HG02588 (cell line): ENCODE measurements at regions not wholly inside any gene's neighbourhood (a gene's known extent, or its start where the extent isn't known, plus 50 kb on each side); places are given as distances from the start of the nearest gene placed in this dataset.
A peak's percentile ranks its signal among the peaks of the same experiment; 100 is the strongest.
"Not testable (repeated sequence)": the region's sequence is repeated elsewhere in the genome, so short reads cannot be mapped to it uniquely, and the experiment has no call there.

ENCODE experiments used
- ATAC-seq: cut with Tn5 transposase; IDR thresholded peaks from one replicate; pipeline ENCODE4 v1.9.1; 2021; ENCODE audit warnings: mild to moderate bottlenecking, moderate library complexity; ENCODE audit not compliant: unreplicated experiment

DNA sequence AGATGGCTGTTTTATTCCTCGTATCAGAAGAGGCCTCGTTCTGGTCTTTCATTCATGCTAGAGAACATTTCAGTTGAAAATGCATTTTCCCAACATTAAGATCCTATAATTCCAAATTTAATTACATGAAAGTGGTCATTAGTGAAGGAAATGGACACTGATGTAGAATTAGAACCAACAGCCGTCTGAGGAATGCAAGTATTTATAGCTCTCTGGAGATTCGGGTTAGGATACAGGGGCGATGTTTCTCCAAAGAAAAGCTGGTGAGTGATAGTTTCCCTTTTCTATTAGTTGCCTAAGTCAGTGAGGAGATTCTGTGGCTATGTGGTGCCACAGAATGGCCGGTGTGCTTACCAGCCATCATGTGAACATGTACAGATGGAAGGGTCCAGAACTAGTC lies 109.0 kb upstream of the IL12A start:
- ATAC-seq = no peak

DNA sequence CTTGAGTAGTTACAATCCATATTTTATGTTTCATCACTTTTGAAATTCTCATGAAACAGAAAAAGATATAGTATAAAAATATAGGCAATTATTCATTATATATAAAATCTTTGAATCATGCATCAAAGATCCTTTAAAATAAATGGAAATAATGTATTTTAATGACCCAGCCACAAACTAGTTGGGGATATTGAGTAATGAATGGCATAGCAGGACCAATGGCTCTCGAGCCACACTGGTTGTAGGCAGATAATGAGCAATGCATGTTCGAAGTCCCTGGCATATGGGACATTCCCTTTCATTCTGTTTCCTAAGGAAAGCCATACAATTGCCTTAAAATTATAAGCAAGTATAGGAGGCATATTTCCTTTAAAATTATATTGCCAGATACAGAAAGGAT lies 107.4 kb upstream of the IL12A start:
- no peak for ATAC-seq

DNA sequence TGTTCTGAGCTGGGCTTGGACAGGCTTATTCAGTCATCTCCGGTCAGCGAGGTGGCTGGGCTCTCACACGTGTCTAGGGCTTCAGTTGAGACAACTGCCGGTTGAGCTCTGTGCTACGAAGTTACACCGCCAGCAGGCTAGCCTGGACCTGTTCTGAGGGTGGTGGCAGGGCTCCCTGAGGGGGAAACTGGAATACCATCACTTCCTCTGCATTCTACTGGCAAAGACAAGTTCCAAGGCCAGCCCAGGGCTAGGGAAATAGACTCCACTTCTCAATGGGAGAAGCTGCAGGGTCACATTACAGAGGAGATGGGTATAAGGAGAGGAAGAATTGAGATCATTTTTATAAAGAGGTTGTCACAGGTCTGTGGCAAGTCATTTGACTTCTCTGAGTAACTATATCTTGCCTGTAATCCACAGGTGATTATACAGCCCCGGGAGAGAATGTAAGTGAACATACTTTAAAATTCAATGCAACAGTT lies 106.8 kb upstream of the IL12A start:
- no peak for ATAC-seq

DNA sequence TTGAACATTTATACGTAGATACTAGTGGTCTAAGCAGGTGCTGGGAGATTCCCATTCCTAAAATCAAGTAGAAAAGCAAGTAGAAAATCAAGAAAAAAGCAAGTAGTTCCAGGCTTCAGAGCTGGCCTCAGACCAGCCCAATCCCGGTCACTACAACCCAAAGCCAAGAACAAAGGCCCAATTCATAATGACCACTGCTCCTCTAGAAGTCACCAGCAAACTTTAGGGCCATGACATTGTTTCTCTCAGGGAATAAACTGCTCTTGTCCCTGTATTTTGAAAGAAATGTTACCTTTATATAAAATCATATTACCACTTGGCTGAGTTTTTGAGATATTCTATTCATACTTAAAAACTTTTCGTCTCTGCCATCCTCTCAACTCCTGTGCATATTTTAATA lies 106.3 kb upstream of the IL12A start:
- ATAC-seq = no peak

DNA sequence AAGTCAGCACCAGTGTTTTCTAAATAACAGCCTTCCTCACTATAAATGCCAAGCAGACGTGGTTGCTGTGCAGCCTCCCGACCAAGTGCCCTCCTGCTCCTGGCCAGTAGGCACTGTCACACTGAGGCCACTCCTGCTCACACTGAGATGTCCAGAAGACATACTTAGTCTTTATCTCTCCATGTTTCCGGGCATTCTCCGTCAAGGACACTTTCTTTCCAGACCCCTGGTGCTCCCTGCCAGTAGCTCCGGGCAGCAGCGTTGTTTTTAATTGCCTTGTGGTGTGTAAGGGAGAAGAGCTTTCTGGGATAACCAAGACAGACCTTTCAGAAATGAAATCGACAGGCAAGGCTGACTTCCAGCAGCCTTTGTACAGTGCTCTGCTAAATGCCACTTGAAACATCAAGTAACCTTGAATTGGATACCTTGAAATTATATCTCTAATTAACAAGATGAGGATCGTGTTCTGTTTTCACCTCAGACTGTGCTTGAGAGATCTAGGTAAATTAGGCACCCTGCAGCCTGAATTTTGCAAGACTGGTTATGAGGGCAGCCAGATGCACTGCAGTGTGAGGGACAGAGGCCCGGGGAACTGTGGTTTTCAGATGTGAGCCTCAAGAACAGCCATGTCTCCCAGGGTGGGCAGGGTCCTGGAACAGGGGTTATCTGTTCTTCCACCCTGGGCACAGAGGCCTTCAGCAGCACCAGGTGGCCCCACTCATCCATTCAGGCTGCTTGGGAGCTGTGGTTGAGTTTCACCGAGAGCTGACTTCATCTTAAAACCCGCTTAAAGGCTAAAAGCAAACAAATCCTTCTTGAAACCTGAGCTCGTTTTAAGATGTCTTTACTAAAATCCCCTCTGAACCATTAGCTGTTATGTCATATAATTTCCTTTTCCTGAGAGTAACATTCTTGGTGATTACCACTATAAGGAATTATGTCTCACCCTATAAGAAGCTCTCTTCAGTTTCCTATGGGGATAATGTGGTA lies 105.5 kb upstream of the IL12A start:
- no peak for ATAC-seq

DNA sequence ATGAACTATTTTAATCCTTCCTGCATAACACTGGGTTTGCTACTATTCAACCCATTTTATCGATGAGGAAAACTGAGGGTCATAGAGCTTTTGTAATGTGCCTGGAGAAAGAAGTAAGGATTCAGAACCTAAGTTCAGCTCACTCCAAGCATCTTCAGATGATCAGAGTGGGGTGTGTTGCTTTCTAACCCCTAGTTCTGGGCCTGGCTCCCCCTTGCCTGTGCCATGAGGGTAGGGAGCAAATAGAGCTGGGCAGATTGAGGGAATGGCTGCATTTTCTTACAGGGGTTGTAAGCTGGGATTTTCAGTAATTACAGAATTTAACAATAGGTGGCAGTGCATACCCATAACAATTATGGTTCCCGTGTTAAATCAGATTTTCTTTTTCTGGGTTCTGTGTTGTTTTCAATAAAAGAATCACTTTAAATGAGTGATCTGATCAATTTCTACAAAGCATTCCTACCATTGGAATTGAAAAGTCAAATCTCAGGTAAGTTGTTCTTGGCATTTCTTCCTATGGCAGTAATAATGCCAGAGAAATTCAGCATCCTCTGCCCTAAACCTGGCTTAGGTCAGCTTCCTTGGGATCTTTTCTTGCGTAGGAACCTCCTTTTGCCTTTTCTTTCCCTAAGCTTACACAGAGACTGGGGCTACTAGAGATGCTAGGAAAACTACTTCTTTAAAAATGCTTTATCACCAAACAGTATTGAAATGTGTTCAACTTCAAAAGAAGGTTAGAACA lies 103.8 kb upstream of the IL12A start:
- no peak for ATAC-seq

DNA sequence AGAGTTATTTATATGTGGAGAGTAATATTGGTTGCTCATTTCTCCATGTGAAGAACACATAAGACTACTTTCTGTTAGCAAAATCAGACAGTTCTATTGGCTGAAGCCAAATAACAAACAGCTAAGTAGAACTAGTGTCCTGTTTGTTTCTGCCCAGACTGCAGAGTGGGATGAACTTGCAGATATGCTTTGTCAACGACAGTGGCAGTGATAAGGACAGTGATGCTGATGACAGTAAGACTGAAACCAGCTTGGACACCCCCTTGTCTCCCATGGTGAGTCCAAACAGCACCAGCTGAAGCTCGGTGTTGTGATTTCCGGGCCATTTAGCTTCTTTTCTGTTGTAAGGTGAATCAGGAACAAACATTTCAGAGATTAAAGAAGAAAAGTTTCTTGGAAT lies 102.6 kb upstream of the IL12A start:
- peak; percentile 79 for ATAC-seq

DNA sequence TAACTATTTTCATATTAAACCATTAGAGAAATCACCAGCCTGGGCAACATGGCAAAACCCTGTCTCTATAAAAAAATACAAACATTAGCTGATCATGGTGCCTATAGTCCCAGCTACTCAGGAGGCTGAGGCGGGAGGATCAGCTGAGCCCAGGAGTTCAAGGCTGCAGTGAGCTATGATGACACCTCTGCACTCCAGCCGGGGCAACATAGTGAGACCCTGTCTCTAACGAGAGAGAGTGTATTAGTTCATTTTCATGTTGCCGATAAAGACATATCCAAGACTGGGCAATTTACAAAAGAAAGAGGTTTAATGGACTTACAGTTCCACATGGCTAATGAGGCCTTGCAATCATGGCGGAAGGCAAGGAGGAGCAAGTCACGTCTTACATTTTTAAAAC lies 102.1 kb upstream of the IL12A start:
- not testable (repeated sequence) for ATAC-seq

DNA sequence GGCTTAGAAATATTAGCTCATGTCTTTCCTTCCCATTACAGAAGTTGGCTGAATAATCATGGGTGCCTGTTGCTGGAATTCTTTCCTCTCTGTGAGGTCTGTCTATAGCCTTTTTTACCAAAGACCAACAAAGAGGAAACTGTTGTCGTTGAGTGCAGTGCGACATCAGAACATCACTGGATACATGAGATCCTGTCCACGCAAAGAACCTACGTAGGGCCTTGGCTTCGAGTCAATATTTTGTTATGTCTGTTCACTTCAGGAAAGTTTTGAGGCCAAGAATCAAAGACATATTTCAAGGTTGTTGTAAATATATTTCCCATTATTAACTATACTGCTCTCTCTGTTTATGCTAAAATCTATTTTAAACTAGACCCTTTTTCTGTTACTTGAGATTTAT lies 101.5 kb upstream of the IL12A start:
- no peak for ATAC-seq

DNA sequence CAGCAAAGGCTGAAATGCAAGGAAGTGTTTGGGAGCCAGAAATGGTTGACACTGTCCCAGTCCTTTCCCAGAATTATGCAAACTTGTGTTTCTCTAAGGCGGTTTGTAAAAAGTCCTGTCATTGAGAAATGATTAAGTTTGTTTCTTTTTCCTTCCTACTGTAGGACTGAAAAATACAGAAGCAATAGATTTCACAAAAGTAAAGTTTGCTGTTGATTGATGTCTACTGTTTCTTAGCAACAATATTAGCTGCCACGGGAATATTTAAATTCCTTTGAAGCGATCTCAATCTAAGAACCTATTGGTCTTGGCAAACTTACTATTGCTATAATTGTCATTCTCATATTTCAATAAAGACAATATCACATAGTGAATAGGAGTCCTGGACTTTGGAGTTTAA lies 100.7 kb upstream of the IL12A start:
- ATAC-seq = no peak

DNA sequence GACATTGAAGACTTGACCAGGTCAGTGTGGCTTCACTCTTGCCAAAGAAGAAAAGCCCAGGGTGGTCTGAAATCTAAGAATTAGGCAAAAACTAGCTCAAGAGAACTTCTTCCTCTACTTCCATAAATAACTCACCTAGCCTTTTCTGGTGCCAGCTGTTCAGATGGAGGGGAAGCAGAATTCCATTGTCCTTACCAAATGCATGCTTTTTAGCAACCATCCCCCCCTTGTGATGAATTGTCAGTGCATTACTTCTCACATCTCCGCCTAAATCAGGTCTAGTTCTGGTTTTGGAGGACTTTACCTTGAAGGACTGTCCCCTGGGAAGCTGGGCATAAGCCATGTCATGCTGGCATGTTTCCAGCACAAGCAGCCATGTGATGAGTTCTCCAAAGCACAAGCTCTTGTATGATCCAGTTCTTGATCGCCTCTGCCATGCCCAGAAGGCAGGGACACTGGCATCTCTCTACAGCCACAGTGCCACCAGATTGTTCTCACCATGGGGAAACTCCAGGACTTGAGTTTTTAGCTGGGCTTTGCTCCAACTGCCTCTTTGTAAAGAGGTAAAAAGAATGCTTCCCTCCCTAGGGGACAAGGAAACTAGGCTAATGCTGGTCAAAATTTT lies 96.4 kb upstream of the IL12A start:
- no peak for ATAC-seq

DNA sequence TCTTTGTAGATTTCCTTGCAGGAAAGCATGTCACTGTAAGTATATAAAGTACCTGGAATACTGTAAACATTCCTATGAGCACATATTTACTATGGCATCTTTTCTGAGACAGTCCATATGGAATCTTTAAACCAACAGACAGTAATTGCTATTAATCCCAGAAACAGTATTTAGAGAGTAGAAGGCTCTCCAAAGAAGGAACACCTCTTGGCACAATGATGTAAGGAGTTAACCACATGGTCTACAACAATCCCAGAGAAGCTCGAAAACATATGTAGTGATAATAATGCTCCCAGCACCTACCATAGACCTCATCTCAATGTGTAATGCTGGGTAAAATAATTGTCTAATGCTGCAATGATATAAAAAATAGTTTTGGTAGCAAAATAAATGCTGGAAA lies 95.8 kb upstream of the IL12A start:
- no peak for ATAC-seq

DNA sequence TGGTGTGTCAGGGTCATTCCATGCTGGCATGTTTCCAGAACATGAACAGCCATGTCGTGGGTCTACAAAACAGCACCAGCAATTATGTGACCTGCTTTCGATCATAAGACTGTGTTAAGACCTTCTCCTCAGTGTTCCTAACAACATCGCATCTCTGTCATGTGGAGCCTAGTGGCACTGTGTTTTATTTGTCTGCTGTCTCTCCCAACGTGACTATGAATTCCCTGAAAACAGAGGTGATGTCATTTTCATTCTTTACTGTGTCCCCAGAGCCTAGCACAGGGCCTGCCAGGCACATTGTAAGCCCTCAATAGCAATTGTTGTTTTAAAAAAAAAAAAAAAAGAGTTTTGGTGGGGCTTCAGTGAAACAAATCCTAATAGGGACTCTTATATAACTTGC lies 94.2 kb upstream of the IL12A start:
- no peak for ATAC-seq

DNA sequence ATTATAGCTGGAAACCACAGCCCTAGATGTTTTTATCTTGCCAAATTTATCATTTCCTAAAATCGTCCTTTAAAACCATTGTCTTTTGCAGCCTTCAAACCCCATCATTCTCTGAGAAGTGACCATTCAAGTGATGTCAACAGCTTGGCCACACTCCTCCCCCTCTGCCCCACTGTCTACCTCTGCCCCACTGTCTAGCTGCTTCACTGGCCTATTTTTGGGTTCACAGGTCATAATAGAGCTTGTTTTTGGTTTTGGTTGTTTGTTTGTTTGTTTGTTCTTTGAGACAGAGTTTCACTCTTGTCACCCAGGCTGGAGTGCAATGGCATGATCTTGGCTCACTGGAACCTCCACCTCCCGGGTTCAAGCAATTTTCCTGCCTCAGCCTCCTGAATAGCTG lies 93.2 kb upstream of the IL12A start:
- ATAC-seq = no peak

DNA sequence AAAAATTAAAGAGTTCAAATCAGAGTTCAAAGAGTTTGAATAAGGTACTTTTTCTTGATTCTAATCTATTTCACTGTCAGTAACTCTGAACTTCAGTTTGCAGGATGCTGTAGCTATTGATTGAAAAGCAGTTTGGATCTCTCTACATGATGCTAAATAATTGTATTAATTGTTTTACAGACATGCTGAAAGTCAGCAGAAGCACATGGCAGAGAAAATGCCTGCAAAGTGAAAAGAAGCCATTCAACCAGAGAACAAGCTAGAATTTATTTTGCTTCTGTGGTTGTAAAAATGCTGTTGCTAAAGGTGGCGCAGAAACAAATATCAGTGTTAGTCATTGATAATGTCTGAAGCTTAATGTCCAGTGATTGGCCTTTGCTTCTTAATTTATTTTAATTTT lies 92.1 kb upstream of the IL12A start:
- ATAC-seq = no peak

DNA sequence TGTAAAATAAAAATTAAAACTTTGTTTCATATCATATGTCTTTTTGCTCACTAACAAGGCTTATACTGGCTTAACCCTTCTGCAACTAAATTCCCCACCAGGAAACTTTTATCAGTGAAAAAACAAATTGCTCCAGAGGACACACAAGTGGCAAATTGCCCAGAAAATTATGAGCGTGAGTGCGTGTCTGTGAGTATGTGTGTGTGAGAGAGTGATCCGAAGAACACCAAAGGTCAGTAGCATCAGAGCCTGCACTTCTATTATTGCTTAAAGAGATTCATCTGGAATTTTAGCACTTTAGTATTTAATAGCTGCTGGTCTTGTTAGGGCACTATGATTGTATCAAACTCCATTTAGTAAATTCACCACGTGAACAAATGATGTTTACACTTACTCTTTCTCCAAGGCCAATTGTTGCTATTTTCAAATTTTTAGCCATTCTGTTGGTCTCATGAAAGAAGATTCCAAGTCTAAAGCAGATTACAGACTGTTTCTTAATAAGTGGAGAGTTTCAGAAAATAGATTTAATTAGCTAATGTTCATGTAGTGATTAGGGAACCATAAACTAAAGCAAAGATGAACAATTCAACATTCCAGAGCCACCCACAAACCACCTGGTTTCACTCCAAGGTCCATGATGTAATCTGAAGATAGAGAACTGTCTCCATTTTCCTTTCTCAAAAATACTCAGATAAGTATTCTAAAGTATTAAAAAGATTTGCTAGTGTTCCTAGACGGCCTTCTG lies 91.1 kb upstream of the IL12A start:
- no peak for ATAC-seq

DNA sequence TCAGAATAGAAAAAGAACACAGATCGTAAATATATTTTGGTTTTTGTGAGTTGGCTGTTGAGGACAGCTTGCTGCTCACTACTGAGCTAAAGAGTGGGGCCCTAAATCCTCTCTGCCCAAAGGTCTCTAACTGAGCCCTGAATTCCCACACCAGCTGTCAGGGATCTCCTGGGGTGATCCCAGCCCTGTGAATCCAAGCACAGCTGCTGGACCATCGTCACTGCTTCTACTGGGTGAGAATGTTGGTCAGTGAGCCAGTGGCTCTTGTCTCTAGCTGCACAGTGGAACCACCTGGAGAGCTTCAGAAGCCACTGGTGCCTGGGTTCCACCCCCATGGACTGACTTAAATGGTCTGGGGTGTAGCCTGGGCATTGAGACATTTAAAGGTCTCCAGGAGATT lies 90.5 kb upstream of the IL12A start:
- no peak for ATAC-seq

DNA sequence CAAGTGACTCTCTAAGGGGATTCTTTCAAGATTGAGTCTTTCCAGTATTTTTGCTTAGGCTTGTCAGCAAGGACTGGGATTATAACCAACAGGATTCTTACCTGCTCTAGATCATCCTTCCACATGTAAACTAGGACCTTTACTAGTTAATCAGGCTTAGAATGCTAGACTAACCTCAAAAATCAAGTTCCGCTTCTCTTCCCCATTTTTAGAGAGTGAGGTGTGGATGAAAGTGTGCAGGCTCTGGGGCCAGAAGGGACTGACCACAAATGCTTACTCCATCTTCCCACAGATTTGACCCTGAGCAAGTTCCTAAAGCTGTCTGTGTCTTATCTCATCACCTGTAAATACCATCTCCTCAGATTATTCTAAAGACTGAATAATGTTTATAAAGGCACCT lies 89.5 kb upstream of the IL12A start:
- ATAC-seq = no peak

DNA sequence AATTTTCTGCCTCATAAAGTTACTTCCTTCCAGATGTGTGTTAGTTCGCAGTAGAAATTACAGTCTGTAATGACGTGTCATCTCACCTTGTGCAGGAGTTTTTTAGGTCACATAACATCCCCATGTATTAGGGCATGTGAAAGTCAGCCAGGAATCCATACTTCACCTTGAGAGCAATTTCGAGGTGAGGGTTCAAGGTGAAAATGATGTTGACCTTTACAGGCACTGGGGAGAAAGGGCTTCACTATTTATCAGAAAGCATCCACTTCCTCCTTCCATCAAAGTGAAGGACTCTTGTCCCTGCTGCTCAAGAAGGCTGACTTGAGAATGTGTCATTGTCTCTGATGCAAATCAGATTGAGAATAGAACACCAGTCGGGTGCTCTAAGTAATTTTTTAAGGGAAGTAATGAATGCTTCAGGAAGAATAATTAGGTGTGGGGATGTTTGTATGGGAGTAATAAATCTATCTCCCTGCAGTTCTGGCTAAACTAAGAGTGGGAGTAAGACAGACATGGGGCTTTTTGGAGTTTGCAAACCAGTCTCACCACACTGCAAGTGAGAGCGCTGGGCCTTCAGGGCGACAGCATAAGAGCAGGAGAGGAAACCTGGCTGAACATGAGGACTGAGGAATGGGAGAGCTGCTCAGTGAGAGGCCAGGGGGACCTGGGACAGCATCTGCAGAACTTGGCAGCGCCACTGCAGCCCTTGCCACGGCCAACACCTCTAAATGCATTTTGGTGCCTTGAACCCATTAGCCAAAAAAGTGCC lies 85.9 kb upstream of the IL12A start:
- ATAC-seq = peak; percentile 67

DNA sequence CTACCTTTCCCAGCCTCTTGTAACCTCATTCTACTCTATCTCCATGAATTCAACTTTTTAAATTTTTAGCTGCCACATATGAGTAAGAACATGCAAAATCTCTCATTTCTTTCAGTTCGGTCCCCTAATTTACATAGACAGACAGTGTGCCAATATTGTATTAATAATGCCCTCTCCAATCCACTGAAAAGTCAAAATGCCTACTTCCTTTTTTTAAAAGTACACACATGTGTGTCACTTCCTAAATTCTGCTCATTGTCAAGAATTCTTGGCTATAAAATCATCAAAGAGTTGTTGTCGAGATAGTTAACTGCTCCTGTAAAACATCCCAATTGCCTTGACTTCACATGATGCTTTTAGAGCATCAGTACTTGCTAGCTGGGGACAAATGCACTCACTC lies 84.2 kb upstream of the IL12A start:
- ATAC-seq = no peak
